Stimulated activated CD4-positive, alpha-beta T cell treated with anti-CD3 and anti-CD28 coated beads, Interleukin-1b, Interleukin-23, amount 100 ng/mL, for 24 hours (primary cell): ENCODE measurements at regions not wholly inside any gene's neighbourhood (a gene's known extent, or its start where the extent isn't known, plus 50 kb on each side); places are given as distances from the start of the nearest gene placed in this dataset.

Experiments
- DNase-seq, 4 experiments: peaks; one replicate each; pipeline ENCODE4 v3.0.0-alpha.2; 2020; ENCODE audit warnings: low read depth in 4 of 4, low spot score in 1 of 4

DNA sequence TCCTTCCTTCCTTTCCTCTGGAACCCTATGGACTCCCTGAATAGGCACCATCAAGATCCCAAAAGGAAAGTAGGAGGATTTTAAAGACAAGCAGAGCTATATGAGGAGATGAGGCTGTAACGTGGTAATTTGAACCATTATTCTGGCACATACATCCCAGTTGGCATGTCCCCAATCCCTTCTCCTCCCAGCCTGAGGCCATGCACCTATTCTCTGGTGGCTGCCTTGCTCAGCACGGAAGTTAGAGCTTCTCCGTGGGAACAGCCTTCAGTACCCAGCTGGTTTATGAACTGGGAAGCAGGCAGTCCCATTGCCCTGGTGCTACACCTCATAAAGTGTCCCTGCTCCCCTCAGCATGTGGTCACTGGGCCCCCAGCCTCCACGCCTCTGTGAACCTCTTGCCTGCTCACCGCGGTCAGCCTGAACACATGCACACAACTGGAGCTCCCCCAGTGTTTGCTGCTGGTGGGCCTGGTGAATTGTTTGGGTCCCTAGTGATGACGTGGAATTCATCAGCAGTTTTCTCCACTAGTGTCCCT, 139.9 kb upstream of the PLET1 start:
- DNase-seq: no peak

DNA sequence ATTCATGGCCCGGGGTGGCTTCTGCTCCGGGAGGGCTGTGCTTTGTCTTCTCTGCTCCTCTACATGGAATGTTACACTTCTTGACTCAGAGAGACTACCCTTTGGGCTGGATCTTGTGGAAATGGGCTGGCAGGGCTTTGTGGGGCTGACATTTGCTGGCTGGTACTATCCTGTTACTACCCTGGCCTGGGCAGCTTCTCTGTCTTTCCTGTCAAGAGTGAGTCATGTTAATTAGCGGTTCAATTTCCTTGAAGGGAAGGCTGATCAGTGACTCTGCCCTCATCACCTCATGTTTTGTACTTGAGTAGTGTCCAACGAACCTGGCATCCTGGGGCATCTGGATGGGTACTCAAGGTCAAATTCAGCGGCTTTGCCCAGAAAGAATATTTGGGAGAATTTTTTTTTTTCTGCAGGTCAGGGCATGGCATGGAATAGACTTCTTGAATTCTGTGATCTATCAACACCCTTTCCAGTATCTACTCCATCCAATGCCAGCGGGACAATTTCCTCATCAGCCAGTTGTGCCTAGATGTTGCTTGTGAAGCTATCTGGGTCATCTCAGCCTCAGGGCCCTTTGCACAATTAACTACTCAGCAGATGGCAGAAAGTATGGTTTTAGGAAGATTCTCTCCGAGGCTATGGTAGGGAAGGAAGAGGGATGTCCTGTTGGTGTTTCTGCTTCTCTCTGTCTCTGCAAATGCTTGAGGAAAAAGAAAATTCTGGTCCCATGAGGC, 140.5 kb upstream of the PLET1 start:
- no peak for DNase-seq

DNA sequence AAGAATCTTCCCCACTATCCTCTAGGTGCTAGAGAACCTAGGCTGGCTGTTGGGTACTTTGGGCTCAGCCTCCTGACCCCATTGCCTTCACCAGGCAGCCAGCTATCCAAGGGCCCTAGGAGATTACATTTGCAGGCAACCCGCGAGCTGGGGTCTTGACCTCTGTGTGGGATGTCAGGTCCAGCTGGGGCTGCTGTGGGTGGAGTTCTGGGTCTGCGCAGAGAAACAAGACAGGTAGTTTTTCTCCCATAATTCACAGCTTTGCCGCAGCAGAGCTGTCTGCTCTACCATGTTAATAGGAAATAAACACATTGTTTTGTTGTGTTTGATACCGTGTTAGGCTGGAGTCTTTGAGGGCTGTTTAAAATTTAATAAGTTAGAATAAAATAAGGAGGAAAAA, 142.8 kb upstream of the PLET1 start:
- no peak for DNase-seq

DNA sequence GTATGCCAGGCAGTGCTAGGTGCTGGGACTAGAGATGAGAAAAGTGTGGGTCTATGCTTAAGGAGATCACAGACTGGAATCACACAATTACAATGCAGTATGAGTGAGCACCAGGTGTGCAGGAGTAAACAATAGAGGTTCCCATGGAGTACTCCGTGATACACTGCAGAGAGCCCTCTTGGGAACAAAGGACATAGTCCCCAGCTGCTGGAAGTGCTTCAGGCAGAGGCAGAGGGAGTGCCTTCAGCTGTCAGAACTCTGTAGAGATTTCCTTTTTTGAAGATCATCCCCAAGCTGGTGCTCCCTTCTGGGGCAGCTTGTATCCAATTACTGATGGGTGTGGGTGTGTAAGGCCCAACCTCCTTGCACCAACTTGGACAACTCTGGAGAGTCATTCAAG, 143.5 kb upstream of the PLET1 start:
- DNase-seq: no peak

DNA sequence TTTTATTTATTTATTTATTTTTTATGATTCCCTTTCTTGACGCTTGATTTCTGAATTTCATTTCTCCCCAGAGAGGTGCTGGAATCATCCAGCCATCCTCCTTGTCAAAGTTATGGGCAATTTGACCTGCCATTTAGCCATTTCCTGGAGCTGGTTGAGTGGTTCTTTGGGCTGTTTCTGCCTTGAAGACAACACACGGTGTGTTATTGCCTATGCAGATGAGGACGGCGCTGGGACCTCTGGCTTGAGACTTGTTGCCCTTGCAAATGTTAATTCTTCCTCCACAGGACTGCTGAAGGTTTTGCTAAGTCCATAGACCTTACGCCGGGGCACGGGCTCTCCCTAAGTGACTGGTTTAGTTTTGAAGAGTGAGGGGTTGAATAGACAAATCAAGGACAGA, 147.9 kb upstream of the PLET1 start:
- DNase-seq: no peak

DNA sequence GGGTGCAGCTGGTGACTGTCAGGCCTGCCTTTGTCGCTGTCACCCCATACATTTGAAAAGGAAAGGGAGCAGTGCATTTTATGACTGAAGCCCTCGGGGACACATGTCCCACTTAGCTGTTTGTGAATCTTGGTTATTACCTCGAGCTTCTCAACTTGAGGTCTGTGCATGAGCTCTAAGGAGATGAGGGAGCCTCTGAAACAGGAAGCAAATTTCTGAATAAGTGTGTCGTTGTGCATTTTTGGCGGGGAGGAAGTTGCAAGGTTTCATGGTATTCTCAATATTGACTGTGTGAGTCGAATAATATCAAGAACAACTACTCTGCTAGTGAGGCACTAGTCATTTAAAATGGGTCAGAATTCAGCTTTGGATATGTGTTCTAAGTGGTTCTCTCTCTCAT, 149.7 kb upstream of the PLET1 start:
- DNase-seq: no peak

DNA sequence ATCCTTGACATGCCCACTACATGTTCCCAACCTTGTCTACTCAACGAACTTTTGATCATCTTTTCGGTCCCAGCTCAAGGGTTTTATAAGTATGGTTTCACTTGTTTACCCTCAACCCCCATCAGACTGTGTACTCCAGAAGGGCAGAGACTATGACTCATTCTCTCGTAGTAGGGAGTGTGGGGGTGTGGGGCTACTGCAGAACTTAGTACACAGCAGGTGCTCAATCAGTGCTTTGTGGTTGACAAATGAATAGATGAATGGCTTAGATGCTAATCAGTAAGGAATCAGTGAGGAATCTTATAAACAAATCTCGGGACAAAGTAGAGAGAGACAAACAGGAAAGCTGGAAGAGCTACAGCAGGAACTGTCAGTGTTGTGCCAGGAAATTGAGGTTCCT, 151.7 kb upstream of the PLET1 start:
- no peak for DNase-seq

DNA sequence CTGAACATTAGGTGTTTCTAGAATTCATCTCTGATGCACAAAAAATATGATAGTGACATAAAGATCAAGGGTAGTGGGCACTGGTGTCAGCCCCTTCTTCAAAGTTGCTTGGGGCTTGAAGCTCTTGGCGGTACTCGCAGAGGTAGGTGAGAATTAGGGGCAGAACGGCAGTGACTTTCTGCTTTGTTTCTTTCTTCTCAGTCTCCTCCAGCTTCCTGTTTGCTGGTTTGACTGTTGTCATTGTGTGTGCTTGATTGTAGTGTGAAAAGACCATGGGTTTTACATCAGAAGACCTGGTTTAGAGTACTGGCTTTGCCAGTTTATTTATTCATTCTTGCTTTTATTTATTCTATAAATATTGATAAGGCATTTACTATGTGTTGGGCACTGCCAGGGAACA, 156.7 kb upstream of the PLET1 start:
- no peak for DNase-seq

DNA sequence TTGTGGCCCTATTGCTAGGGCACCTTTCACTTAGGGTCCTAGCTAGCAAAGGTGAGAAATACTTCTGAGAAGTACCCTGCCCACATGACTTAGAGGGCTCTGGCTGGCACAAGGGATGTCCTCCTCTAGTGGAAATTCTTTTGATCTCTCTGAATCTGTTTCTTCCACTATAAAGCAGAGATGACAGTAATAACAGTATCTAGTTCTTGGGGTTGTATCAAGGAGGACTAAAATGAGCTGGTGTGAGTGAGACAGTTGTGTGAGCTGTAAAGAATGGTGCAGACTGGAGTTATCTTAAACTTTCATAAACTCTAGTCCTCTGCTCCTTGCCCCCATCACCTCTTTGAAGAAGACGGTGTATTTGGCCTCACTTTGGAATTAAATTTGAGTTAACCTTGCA, 157.8 kb upstream of the PLET1 start:
- no peak for DNase-seq

DNA sequence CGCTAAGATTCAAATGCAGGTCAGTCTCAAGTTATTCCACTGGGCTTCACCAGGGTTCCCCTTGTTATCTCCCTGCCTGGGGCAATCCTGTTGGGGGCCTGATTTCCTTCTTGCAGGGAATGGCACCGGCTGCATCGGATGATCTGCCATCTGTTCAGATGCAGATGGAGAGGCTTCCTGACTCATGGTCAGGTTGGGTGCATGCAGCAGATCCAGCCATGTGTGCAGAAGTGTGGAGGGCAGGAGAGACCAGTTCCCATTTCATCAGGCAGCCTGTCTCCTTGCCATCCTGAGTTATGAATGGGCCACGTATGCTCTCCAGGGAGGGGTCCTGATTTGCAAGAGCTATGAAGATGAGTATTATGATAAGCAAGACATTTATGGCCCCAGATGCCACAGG, 161.2 kb upstream of the PLET1 start:
- no peak for DNase-seq

DNA sequence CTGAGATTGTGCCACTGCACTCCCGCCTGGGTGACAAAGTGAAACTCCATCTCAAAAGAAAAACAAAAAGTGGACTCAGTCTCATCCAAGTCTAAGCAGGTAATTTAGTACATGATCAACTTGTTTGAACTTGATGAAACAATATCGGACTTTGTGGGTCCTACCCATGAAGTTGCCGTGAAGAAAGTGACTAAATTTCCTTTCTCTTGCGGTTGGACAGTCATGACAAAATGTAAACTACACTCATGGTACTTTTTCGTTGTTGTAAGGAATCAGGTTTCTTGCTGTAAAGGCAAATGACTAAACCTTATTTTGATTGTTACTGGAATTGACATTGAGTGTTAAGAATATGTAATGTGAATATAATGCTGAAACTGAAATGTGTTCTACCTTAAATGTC, 164.5 kb upstream of the PLET1 start:
- no peak for DNase-seq

DNA sequence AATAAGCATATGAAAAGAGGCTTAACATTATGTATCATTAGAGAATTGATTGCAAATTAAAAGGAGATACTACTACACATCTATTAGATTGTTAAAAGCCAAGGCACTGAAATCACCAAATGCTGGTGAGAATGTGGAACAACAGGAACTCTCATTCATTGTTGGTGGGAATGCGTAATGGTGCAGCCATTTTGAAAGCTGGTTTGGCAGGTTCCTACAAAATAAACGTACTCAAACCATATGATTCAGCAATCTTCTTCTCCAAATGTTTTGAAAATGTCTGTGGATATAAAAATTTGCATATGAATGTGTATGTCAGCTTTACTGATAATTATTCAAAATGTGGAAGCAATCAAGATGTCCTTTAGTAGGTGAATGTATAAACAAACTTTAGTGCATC, 176.4 kb upstream of the PLET1 start:
- DNase-seq: no peak

DNA sequence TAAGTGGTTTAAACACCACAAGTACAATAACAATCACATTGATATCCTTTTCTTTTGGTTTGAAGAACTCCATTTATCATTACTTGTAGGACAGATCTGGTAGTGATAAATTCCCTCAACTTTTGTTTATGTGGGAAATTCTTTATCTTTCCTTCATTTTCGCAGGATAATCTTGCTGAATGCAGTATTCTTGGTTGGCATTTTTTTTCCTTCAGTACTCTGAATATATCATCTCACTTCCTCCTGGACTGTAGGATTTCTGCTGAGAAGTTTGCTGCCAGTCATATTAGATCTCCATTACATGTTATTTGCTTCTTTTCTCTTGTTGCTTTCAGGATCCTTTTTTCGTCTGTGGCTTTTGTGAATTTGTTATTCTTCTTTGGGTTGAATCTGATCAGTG, 179.0 kb upstream of the PLET1 start:
- no peak for DNase-seq

DNA sequence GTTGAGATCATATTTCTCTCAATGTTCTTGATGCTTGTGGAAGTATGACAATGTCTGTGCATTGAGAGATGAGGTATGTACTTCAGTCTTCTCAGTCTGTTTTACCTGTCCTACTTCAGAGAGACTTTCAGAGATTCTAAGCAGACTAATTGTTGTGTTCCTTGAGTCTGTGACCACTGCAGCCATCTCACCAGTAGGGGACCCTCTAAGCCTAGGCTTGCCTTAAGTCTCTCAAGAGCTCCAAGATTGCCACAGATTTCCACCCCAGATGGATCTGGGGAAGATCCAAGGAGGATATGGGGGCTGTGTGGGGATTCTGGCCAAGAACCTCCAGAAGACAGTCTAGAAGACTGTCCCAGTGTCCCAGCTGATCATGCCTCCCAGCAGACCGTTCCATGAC, 179.9 kb upstream of the PLET1 start:
- no peak for DNase-seq

DNA sequence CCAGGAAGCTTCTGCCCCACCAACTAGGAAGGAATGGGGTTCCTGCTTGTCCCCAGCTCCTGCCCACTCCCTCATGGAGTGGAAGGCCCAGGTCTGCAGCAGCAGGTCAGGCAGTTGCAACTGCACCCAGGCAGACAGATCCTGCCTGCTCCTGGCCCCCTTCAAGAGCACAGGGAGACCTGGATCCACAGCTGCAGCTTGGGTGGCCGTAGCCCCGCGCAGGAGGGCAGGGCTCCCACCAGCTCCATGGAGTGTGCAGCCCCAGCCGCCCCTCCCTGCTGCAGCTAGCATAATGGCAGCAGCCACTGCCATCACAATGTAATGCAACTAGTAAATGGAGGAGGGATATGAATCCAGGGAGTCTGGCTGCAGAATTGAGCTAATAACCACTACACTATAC, 187.5 kb upstream of the PLET1 start:
- no peak for DNase-seq

DNA sequence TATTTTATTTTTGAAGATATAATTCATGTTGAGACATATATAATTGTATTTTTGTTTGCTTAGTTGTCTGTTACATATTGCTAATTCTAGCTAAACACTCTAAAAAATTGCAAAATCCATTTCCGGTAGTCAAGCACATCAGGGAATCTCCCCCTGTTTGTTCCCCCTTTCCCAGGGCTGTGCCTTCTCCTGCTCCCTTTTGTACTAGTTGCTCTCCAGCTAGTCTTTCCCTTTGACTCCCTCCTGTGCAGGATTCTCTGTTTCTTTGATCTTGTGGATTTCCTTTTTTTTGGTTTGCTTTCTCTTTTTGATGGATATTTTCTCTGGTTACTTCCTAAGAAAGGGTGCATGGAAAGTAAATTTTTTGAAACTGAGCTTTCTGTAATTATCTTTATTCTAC, 188.1 kb upstream of the PLET1 start:
- no peak for DNase-seq

DNA sequence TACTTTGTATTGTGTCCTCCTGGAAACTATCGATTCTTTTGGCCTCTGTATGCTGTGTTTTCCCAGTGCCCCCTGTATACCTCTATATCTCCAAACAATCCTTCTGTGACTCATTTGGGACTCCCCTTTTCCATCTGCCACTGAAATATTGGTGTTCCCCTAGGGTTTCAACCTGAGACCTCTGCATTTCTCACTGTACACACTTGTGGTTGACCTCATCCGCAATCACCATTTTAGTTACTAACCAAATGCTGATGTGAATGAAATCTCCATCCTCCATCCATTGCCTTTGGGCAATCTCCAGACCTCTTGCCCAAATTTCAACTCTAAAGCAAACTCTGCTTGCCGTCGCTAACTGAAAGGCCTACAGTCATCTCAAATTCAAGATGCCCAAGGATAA, 190.6 kb upstream of the PLET1 start:
- DNase-seq: no peak

DNA sequence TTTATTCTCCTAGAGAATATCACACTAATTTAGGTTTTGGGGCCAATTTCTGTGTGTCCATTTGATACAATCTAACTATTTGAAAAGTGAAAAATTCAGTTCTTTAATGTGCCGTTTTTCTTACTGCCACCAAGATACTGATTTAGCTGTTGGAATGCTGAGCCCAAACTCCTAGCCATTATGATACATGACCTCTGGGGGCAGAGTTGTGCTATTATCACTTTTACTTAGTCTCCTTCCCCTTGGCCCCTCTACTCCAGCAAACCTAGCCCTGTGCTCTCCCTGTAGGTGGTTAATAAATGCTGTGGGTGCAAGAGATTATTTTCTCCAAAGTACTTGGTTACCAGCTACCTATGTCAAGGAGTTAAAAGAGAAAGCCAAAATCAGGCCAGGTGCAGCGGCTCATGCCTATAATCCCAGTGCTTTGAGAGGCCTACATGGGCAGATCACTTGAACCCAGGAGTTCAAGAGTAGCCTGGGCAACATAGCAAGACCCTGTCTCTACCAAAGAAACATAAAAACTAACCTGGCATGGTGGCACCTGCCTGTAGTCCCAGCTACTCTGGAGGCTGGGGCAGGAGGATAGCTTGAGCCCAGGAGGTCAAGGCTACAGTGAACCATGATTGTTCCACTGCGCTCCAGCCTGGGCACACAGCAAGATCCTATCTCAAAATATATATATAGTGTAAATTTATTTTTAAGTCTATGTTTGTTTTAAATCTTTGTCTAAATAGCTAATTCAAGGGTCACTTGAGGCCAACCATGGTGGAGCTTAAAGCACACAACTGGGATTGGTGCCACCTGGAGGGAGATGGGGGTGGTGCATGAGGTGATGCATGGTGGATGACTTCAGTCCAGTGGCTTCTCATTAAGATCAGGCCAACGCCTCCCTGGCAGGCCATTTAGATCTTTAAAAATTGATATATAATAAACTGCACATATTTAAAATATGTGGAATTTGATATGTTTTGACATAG, 193.2 kb upstream of the PLET1 start:
- peak in 2 of 4 experiments; percentile 7 to 30 for DNase-seq

DNA sequence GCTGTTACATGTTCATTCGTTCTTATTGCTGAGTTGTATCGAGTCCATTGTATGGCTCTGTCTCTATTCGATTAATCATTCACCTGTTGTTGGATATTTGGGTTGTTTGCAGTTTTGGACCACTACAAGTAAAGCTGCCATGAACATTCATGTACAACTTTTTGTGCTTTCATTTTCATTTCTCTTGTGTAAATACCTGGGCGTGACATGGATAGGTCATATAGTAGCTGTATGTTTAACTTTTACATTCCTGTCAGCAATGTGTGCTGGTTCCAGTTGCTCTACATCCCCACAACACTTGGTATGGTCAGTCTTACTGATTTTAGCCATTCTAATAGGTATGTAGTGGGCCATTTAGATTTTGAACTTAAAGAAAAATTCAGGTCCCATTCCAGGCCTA, 194.2 kb upstream of the PLET1 start:
- no peak for DNase-seq

DNA sequence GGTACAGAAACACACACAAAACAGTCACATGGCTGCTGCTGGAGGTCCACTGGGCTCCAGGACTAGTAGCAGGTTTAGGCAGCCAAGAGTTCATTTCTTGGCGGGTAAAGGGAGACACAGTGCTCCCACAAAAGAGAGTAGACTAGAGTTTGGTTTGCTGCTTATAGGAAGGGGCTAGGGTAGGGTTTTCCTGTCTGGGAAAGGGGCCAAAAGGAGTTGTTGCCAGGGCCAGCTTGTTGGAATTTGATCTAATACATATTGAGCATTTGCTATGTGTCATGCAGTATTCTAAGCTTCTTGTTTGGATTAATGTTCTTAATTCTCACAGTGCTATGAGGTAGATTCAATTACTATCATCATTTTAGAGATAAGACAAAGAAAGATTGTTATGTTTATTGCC, 195.1 kb upstream of the PLET1 start:
- DNase-seq: no peak

DNA sequence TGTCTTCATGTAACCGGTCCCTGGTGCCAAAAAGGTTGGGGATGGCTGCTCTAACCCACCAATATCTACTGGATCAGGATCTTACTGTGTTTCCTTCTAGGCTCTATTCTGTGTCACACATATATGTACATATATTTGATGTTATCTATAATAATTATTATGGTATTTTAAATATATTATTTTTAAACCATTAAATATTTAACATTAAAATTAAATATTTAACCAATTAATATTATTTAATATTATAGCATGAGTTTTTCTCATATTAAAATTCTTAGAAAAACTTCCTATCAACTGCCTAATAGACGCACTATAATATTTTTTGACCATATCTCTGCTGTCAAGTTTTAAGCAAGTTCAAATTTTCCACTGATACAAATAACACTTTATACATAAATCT, 196.9 kb upstream of the PLET1 start:
- no peak for DNase-seq

DNA sequence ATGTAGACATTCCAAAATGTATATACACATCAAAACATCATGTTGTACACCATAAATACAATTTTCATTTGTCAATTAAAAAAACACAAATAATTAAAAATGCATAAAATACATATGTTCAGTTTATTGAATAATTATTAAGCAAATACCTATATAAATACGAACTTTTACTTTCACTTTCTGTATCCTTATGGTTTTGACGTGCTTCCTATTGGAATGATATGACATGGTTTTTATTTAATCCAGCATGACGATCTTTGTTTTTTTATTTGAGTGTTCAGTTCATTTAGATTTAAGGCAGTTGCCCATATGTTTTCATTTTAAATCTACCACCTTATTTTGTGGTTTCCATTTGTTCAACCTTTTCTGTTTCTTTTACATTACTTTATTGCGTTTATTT, 198.3 kb upstream of the PLET1 start:
- no peak for DNase-seq
